ENCODE measurements at regions not wholly inside any gene's neighbourhood (a gene's known extent, or its start where the extent isn't known, plus 50 kb on each side); places are given as distances from the start of the nearest gene placed in this dataset.
A peak's percentile ranks its signal among the peaks of the same experiment; 100 is the strongest.

DNA sequence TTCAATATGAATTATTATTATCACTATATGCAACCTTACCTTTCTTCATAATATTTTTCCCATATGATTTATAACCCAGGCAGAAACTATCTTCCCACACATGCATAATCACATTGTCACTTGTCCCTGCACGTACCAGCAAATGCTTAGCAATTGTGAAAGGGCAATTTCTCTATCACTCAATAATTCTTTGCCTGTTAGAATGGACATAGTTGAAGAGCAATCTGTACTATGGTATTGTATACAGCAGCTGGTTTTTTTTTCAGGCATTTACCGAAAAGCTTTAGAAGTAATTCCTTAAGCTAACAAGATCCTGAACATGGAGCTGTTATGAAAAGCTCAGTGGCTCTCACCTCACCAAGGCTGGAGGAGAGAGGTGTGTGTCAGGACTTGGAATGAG, 999.5 kb downstream of the TUSC7 start:
- intact Hi-C loops (cut with DNase I; ENCODE audit: low total_unique reads) = no loop called here

GRCh38 chr3:117710501-117710900, 1000.9 kb downstream of the TUSC7 start:
- H3K4me3 ChIP-seq (ENCODE audit: low read depth, poor library complexity, severe bottlenecking) = no peak overlapping the region
- intact Hi-C loops (cut with DNase I; ENCODE audit: low total_unique reads) = no loop called here
- TF ChIP-seq CTCF (IDR thresholded peaks at IDR 0.05) (no peak), POLR2A (IDR thresholded peaks at IDR 0.05) (no peak)
- WGBS, 2 donors = 73 to 77% methylated on average over 1 of the region's 1 CpG
- DNase-seq (ENCODE audit: low spot score in 2 of 2) = no peak

More for the DNA sequence above, 999.5 kb downstream of the TUSC7 start:
- H3K4me3 ChIP-seq (ENCODE audit: low read depth, poor library complexity, severe bottlenecking) = no peak overlapping the region
- 72 to 77% methylated on average over 2 of the region's 2 CpGs for WGBS, 2 donors
- DNase-seq (ENCODE audit: low spot score in 2 of 2) = no peak
- TF ChIP-seq CTCF (IDR thresholded peaks at IDR 0.05) = no peak
- TF ChIP-seq POLR2A (IDR thresholded peaks at IDR 0.05) = no peak

DNA sequence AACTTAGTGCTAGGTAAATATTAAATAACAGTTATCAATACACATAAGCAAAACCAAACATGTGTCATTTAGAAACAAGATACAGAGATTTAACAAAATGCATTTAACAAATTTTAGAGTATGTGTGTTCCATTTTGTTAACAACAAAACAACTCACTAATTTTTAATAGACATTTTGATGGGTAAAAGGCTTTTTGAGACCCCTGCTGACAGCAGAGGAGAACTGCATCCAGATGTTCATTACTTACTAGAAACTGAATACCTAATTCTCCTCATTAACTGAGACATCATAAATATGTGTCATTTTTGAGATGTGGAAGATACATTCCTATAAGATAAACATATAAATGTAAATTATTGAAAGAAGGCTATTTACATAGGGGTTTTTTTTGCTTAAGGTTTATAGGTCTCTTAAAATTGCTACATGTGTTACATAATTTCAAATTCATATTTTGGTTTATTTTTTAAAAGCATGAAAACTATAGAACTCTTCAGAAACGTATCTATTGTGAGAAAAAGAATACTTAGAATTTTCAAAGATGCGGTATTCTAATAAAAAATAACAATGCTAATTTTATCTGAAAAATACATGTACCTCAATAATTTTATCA, 1009.8 kb downstream of the TUSC7 start:
- no peak overlapping the region for H3K4me3 ChIP-seq (ENCODE audit: low read depth, poor library complexity, severe bottlenecking)
- 57 to 59% methylated on average over 2 of the region's 2 CpGs for WGBS, 2 donors
- TF ChIP-seq POLR2A (IDR thresholded peaks at IDR 0.05) = no peak
- TF ChIP-seq CTCF (IDR thresholded peaks at IDR 0.05) = no peak
- no peak for DNase-seq (ENCODE audit: low spot score in 2 of 2)
- intact Hi-C loops (cut with DNase I; ENCODE audit: low total_unique reads) = no loop called here

DNA sequence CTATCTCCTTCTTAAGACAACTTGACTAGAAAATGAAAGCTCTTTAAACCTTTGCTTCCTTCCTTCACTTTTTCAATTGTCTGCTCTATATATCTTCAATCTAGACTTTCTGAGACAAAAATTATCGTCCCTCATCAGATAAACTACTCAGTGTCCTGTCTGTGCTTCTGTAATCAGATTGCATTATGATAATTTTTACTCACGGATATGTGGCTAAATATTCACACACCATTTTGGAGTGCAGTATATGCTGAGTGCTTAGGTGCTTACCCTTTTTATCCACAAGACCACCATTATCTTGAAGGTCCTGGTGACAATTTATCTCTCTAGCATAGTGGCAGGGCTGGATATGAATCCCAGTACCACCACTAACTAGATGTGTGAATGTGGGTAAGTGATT, 1012.3 kb downstream of the TUSC7 start:
- TF ChIP-seq CTCF (IDR thresholded peaks at IDR 0.05) = no peak
- no peak for TF ChIP-seq POLR2A (IDR thresholded peaks at IDR 0.05)
- 75 to 80% methylated on average over 2 of the region's 2 CpGs for WGBS, 2 donors
- no peak overlapping the region for H3K4me3 ChIP-seq (ENCODE audit: low read depth, poor library complexity, severe bottlenecking)
- intact Hi-C loops (cut with DNase I; ENCODE audit: low total_unique reads) = no loop called here
- DNase-seq (ENCODE audit: low spot score in 2 of 2) = no peak

- intact Hi-C loops (cut with DNase I; ENCODE audit: low total_unique reads) = no loop called here
- 64 to 67% methylated on average over 3 of the region's 3 CpGs for WGBS, 2 donors
- DNase-seq (ENCODE audit: low spot score in 2 of 2) = peak in 1 of 2 donors; percentile 17
- no peak overlapping the region for H3K4me3 ChIP-seq (ENCODE audit: low read depth, poor library complexity, severe bottlenecking)
- TF ChIP-seq CTCF (IDR thresholded peaks at IDR 0.05) (no peak), POLR2A (IDR thresholded peaks at IDR 0.05) (no peak)
Observed at GRCh38 chr3:117722856-117723255, 1013.3 kb downstream of the TUSC7 start.

- no peak overlapping the region for H3K4me3 ChIP-seq (ENCODE audit: low read depth, poor library complexity, severe bottlenecking)
- TF ChIP-seq CTCF (IDR thresholded peaks at IDR 0.05) (no peak), POLR2A (IDR thresholded peaks at IDR 0.05) (no peak)
- intact Hi-C loops (cut with DNase I; ENCODE audit: low total_unique reads) = no loop called here
- WGBS, 2 donors = 72 to 74% methylated on average over 3 of the region's 3 CpGs
- DNase-seq (ENCODE audit: low spot score in 2 of 2) = no peak
Observed at GRCh38 chr3:117723825-117724224, 1014.2 kb downstream of the TUSC7 start.

Data from lower leg skin (tissue), 4 donors.